ENCODE measurements at regions not wholly inside any gene's neighbourhood (a gene's known extent, or its start where the extent isn't known, plus 50 kb on each side); places are given as distances from the start of the nearest gene placed in this dataset.

DNA sequence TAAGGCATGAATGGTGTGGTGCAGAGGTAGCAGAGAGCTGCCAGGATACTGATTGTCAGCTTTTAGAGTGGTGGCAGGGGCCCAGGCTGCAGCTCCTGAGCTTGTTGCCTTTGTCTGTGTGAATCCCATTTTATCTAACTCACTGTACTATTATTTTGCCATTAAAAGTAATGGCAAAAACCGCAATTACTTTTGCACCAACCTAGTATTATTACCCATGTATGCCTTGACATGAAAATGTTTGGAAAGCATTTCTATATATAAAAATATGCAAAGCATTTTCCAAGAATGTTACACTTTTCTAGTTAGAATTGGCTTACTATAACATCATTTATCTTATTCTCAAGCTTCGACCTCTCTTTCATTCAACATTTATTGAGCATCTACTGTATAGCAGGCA, 308.1 kb upstream of the MYOCD start:
- H3K27me3 Mint-ChIP-seq (ENCODE audit: low read depth): no peaks in the 10 kb centered on the region
- TF ChIP-seq, protein P1, sequence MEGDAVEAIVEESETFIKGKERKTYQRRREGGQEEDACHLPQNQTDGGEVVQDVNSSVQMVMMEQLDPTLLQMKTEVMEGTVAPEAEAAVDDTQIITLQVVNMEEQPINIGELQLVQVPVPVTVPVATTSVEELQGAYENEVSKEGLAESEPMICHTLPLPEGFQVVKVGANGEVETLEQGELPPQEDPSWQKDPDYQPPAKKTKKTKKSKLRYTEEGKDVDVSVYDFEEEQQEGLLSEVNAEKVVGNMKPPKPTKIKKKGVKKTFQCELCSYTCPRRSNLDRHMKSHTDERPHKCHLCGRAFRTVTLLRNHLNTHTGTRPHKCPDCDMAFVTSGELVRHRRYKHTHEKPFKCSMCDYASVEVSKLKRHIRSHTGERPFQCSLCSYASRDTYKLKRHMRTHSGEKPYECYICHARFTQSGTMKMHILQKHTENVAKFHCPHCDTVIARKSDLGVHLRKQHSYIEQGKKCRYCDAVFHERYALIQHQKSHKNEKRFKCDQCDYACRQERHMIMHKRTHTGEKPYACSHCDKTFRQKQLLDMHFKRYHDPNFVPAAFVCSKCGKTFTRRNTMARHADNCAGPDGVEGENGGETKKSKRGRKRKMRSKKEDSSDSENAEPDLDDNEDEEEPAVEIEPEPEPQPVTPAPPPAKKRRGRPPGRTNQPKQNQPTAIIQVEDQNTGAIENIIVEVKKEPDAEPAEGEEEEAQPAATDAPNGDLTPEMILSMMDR (IDR thresholded peaks at IDR 0.05): no peak
- H3K9me3 Mint-ChIP-seq (ENCODE audit: low read depth): peaks cover 3% of the 10 kb centered on the region

DNA sequence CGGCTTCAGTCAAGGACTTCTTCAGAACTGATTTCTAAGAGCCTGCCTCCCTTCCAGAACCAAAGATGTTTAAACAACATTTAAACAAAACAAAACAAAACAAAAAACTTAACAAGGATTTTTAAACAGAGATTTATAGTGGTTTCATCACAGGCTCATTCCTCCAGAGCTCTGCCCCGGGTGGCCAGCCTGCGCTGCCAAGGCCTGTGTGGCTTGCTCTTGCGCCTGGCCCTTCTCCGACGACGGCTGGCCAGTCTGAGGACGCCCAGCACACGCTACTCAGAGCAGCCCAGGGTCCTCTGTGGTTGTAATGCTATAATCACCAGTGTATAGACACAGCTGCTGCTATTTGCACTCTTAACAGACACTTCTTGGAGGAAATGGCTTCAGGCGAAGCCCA, 307.2 kb upstream of the MYOCD start:
- Mint-ChIP-seq H3K27ac (ENCODE audit: unreplicated experiment) (no peak overlapping the region), H3K9me3 (ENCODE audit: low read depth) (peaks cover 5% of the 10 kb centered on the region), H3K4me3 (ENCODE audit: unreplicated experiment) (no peak overlapping the region), H3K36me3 (ENCODE audit: low read depth) (peaks cover 1% of the 10 kb centered on the region), H3K4me1 (ENCODE audit: low read depth) (peaks cover 20% of the 10 kb centered on the region), H3K27me3 (ENCODE audit: low read depth) (no peaks in the 10 kb centered on the region)
- DNase-seq (ENCODE audit: low spot score): no peak
- TF ChIP-seq, protein P1 (IDR thresholded peaks at IDR 0.05): no peak

More for the DNA sequence above, 308.1 kb upstream of the MYOCD start:
- peaks cover 14% of the 10 kb centered on the region for H3K4me1 Mint-ChIP-seq (ENCODE audit: low read depth)
- H3K27ac Mint-ChIP-seq (ENCODE audit: unreplicated experiment): no peak overlapping the region
- DNase-seq (ENCODE audit: low spot score): no peak
- peaks cover 1% of the 10 kb centered on the region for H3K36me3 Mint-ChIP-seq (ENCODE audit: low read depth)
- H3K4me3 Mint-ChIP-seq (ENCODE audit: unreplicated experiment): no peak overlapping the region

DNA sequence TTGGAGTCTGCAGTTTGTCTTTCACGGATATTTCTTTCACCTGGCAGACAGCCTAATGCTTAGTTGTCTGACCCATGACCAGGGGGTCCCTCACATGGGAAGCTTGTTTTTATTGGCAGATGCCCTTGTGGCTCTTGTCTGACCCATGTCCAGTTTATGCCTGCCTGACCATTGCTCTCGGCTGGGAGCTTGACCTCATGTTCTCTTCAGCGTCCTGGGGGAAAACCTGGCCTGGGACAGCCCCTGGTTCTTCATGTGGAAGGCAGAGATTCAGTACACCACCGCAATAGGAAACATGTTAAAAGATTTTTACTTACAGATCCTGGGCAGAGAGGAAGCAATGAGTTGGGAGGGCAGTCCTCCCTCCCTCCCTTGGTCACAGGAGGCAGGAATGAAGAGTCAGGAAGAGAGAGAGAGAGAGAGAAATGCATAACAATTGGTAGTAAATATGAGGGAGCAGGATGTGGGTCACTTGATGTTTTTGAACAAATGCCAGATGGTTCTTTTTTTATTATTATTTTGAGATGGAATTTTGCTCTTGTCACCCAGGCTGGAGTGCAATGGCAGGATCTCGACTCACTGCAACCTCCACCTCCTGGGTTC, 302.7 kb upstream of the MYOCD start:
- TF ChIP-seq, protein P1 (IDR thresholded peaks at IDR 0.05): no peak
- no peak for DNase-seq (ENCODE audit: low spot score)
- peak overlapping the region; percentile 41 for H3K27ac Mint-ChIP-seq (ENCODE audit: unreplicated experiment)
- H3K27me3 Mint-ChIP-seq (ENCODE audit: low read depth): no peaks in the 10 kb centered on the region
- H3K9me3 Mint-ChIP-seq (ENCODE audit: low read depth): peaks cover 12% of the 10 kb centered on the region
- H3K4me3 Mint-ChIP-seq (ENCODE audit: unreplicated experiment): no peak overlapping the region
- H3K36me3 Mint-ChIP-seq (ENCODE audit: low read depth): no peaks in the 10 kb centered on the region
- H3K4me1 Mint-ChIP-seq (ENCODE audit: low read depth): peaks cover 23% of the 10 kb centered on the region

DNA sequence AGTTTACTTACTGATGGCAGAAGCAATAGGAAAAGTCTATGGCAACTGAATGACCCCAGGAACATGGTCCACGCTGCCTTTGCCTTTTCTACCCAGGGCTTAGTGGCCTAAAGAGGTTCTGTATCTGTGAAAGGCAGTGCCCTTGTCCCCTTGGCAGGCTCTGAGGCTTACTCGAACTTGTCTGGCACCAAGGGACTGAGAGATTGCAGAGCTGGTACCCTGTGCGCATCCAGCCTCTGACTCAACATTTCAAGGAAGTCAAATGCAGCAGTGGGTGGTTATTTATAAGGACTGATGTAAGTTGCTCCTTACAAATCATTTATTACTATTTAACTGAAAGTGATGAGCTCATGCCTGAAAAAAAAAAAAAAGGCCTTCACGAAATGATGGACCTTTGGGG, 299.9 kb upstream of the MYOCD start:
- TF ChIP-seq, protein P1 (IDR thresholded peaks at IDR 0.05): no peak
- Mint-ChIP-seq H3K4me3 (ENCODE audit: unreplicated experiment) (no peak overlapping the region), H3K36me3 (ENCODE audit: low read depth) (no peaks in the 10 kb centered on the region), H3K4me1 (ENCODE audit: low read depth) (peaks cover 27% of the 10 kb centered on the region), H3K27me3 (ENCODE audit: low read depth) (no peaks in the 10 kb centered on the region), H3K27ac (ENCODE audit: unreplicated experiment) (peak overlapping the region; percentile 36), H3K9me3 (ENCODE audit: low read depth) (peaks cover 12% of the 10 kb centered on the region)
- no peak for DNase-seq (ENCODE audit: low spot score)

DNA sequence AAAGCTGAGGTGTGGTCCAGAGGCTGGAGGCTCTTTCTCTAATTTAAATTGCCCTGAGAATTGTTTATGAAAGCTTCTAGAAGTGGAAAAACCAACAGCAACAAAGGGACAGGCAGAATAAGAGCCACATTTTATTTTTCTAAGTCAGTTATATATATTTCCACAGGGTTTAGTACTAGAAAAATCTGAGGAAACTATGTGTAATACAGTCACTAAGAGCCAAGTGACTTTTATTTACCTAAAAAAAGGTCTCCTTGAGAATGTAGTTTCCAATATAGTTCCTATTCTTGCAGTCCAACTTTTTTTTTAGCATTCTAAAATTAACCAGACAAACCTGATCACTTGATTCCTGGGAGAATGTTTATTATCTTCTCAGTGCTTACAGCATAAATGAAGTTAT, 296.6 kb upstream of the MYOCD start:
- Mint-ChIP-seq H3K27me3 (ENCODE audit: low read depth) (no peaks in the 10 kb centered on the region), H3K4me3 (ENCODE audit: unreplicated experiment) (no peak overlapping the region), H3K36me3 (ENCODE audit: low read depth) (peaks cover 4% of the 10 kb centered on the region), H3K9me3 (ENCODE audit: low read depth) (peaks cover 13% of the 10 kb centered on the region), H3K27ac (ENCODE audit: unreplicated experiment) (peak overlapping the region; percentile 70), H3K4me1 (ENCODE audit: low read depth) (peaks cover 20% of the 10 kb centered on the region)
- DNase-seq (ENCODE audit: low spot score): no peak
- TF ChIP-seq, protein P1 (IDR thresholded peaks at IDR 0.05): no peak
